GM18508 (cell line): ENCODE measurements at regions not wholly inside any gene's neighbourhood (a gene's known extent, or its start where the extent isn't known, plus 50 kb on each side); places are given as distances from the start of the nearest gene placed in this dataset.
A peak's percentile ranks its signal among the peaks of the same experiment; 100 is the strongest.

Source experiments
- ATAC-seq: cut with Tn5 transposase; IDR thresholded peaks from one replicate; pipeline ENCODE4 v1.9.1; 2021; ENCODE audit warnings: moderate number of reproducible peaks; ENCODE audit not compliant: insufficient read depth, unreplicated experiment

DNA sequence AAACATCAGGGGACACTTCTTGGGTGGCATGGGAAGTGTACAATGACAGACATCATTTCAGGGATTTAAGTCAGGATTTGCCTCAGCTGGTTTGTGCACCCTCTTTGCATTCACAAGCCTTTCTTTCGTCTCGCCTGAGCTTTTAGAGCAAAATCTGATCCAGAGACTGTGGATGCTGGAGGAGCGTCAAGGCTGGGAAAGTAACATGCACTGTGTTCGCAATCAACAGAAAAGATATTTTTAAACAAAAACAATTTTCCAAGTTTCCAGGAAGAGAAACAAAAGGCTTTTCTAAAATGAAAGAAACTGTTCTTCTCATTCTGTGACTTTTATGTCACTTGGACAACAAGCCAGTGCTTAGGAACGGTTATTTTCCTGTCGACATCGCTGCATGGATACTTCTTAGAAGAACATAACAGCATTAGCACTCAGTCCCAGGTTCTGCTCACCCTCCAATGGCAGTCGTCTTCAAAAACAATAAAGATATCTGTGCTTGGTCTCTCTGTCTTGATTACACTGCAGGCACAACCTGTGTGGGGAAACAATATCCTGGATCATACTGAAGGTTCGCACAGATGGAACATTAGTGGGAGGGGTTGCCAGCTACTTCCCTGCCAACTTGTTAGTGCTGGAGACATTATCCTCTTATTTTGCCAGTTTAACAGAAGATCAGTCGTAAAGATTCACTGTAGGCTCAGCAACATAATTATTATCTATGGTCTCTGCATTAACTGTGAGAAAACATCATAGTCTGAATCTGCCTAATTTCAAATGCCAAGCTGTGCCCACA, 403.3 kb upstream of the ATP2B1 start:
- no peak for ATAC-seq

DNA sequence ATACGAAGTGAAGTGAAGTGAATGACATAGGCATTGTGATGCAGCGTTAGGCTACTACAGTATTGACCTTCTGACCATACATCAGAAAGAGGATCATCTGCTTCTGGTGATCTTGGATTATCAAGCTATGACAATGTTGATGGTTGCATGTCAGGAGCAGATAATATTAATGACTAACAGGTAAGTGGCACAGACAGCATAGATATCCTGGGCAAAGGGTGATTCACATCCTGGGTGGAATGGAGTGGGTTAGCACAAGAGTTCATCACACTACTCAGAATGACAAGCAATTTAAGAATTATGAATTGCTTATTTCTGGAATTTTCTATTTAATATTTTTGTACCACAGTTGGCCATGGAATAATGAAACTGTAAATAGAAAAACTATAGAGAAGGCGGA, 397.9 kb upstream of the ATP2B1 start:
- ATAC-seq = no peak

DNA sequence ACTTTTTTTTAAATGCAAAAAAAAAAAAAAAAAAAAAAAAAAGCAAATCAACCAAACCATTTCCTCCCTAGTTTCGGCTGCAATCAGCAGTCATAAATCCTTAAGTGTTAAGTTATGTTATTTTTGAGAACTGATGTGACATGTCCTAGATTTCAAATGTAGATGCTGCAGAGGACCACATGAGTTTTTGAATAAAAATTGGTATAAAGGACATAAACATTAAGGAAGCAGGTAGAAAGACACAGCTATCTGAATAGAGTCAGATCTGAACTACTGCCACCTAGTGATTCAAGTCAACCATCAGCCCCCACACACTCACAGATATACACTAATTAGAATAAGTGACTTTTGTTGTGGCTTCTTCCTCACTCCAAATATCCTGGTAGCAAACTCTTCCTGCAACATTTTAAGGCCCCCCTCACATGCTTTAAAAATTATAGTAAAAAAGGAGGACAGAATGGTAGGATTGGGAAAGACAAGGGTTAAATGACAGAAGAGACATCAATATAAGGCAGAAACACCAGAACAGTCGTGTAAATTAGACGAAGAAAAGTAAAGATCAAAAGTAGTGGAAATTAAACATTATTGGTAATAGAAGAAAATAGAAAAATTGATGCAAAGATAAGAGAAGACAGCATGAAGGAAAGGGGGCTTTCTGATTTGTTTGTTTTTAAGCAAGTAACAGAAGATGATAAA, 394.5 kb upstream of the ATP2B1 start:
- ATAC-seq = peak; percentile 54

DNA sequence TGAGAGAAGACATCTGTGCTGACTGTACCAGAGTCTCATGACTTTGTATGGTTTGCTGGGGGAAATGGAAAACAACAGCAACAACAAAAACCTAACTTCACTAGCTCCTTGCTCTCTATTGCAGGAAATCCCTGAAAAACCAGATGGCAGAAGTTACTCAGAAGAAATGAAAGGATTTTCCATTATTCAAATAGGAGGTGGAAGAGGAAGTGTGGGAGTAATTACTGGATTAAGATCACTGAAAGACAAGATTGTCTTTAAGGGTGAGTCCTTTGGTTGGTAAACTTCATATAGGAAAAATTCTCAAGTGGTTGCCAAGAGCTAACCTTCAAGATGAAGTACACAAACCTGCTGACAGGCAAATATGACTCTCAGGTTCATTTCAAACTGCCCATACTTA, 391.9 kb upstream of the ATP2B1 start:
- ATAC-seq = no peak

DNA sequence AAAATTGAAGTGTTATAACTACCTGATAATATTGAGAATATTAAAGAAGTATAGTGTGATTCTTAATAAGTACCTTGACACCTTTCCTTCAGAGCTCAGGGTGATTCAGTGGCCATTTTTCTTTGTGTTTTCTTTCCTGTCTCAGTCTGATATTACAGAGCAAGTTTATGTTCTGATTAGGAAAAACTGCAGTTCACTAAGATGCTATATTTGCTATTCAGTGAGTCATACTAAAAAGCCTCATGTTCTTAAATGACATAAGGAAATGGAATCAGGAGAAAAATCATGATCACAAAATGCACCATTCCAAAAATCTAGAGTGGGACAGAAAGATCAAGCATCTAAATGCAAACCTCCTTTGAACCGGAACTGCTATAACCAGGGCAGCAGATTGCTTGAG, 390.6 kb upstream of the ATP2B1 start:
- no peak for ATAC-seq

DNA sequence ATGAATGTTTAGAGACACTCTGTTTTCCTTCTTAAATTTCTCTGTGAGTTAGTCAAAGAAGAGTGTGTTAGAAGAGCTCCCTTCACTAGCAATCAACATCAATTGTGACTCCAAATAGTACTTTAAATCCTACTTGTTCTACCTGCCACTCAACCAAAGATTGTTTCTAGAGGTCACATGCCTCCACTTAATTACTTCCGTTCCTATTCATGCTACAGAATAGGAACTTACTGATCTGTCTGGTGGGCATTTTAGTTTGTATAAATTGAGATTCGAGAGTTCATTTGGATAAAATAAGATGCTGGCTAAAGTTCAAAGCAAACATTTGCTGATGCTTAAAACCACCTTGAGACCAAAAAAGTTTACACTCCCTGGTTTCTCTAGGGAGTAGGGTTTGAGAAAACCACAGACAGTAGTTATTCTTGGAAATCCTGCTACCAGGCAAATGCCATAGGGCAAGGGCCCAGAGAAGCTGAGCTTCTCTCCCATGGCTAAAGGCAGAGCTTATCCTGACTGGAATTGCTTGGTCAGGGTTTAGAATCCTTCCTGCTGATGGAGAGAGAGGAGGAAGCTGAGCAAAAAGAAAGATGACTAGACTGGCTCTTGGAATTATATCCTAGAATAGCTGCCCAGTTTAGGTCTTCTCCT, 389.6 kb upstream of the ATP2B1 start:
- ATAC-seq = no peak

DNA sequence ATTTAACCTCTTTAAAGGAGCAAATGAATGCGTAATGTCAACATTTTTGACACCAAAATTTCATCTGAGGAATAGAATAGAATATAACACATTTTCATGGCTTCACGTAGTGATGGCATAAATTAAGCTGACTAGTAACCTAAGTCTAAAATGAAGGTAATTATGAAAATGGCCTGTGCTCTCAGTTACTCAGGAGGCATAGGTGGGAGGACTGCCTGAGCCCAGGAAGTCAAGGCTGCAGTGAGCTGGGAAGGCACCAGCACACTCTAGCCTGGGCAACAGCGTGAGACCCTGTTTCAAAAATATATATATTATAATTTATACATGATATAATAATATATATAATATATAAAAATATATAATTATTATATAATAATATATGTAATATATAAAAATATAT, 383.2 kb upstream of the ATP2B1 start:
- ATAC-seq = no peak

DNA sequence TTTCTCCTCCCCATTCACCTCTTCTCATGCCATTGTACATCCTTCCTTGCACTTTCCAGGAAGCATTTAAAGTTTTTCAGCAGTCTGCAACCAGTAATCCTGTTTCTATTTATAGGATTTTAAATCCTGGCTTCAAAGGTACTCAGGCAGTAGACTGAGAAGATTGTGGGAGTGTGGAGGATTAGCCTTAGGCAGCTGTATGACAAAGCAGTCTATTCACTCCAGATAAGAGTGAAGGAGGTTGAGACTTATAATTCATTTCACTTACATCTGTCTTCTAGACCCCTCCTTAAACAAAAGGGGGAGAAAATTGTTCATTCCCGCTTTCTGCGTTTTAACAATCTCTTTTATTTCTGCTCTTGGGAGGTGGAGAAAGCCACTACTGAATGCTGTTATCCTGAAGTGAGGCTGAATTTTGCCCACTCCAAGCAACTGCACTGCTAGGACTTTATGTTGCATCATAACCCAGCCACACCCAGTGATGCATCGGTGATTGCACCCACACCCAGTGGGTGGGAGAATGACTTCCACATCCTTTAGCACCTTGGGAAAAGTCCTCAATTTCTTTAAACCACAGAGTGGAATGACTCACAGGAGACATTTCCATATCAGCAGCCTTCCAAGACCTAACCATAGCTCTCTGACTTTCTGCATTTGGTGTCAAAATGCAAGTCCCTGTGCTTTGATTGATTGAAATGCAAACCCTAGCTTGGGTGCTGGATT, 382.5 kb upstream of the ATP2B1 start:
- ATAC-seq = no peak

DNA sequence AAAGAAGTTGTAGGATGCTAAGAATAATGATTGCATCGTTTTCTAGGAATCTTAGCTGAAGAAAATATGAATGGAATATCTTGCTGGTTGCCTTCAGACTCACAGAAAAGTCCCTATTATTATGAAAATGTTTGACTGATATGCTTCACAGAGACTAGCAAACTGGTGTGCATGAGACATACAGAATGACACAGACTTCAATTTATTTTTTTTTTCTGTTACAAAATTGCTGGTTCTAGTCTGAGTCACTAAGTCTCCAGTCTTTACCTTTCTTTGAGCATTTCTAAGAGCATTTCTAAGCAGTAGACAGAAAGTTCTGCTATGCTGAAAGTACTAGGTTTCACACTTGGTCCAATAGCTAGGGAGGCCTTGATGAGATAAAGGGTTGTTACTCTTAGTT, 377.6 kb upstream of the ATP2B1 start:
- ATAC-seq = no peak

DNA sequence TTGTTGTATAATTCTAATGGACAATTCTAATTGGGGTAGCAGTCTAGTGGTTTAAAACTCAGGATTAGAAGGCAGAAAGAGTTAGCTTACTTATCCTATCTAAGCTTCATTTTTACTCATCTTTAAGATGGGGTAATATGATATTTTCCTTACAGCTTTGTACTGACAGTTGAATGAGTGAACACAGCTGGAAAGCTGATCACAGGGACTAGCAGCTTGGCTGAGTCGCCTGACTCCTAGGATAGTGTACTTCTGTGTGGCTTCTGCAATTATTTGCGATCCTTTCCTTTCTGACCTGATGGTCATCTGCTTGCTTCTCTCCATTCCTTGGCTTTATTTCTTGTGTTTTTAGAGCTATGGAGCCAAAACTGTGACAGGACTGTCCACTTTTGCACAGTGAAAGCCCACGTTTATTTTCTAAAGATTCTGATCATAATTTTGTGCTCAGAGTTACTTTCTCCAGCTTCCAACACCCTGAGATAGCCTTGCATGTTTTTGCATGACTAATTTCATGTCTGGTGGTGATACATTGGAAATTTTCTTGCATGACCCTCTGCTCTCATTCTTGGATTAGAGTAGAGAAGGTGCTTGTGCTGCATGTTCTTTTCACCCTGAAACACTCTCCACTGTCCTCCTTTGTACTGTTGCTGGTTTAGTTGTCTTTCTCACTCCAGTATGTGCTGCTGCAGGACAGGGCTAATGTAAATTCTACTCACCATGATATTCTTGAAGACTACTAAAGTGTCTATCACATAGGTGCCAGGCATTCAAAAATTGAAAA, 377.0 kb upstream of the ATP2B1 start:
- no peak for ATAC-seq

DNA sequence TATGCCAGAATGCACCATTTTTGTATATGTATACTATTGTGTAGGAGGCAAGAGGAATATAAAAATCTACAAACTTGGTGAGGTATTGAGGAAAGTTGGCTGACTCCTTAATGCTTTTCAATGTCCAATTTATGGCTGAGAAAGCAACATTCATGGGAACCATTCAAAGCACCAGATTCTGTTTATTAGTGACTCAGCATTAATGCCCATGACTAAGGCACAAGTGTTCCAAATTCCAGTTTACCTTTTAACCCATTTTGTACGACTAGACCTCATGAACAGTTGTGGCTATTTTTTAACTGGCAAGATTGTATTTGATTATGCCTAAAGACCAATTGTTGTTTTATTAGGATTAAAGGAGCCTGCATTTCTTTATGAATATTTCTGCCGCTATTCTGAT, 375.4 kb upstream of the ATP2B1 start:
- ATAC-seq = no peak

DNA sequence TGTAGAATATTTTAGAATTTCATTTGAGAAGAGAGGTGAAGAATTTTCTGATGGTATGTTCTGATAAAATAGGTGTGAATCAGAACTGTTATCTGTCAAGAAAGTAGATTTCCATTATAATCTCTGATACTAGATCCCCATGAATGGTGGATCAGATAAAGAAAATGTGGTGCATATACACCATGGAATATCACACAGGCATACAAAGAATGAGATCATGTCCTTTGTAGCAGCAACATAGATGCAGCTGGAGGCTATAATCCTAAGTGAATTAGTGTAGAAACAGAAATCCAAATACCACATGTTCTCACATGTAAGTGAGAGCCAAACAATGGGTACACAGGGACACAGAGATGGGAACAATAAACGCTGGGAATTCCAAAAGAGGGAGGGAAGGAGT, 372.0 kb upstream of the ATP2B1 start:
- no peak for ATAC-seq

DNA sequence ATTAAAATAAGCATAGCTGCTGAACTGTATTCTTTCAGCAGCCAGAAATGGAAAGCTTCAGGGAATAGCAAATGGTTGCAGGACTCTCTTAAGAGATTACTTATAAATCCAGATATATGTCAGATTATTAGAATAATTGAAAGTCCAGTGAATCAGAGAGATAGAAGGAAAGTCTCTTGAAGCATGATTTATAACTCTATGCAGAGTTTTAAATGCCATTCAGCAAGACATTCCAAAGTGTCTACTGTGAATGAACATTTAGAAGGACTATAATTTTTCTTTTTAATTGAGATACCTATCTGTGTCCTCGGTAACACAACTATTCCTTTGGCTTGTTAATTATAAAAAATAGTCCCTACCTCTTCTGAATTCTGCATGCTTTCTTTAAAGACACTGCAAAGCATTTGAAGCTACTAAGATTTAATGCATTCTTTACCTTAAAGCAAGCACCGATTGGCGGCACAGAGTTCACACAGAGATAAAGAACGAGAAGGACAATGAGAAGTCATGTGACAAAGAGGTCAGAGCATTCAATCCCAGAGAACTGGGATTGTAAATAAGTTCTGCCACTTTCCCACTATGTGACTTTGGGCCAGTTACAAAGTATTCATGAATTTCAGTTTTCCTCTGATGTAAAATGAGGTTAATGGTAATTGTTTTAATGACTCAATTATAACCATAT, 371.0 kb upstream of the ATP2B1 start:
- ATAC-seq = no peak

DNA sequence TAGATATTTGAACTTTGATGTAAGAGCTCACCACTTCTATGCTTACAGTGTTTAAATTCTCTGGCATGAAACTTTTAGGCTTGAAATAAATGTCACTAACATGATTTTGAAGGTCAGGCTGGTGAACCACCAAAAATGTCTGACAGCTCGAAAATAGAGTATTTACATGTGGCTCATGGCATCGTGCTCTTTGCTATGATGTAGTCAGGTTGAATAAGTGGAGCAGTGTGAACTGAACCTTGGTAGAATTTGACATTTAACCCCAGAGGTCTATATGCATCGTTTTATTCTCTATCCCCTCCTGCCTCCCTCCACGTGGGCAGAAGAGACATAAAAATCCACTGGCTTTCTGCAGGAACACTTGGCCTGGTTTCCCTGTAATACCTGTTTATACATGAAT, 369.7 kb upstream of the ATP2B1 start:
- no peak for ATAC-seq

DNA sequence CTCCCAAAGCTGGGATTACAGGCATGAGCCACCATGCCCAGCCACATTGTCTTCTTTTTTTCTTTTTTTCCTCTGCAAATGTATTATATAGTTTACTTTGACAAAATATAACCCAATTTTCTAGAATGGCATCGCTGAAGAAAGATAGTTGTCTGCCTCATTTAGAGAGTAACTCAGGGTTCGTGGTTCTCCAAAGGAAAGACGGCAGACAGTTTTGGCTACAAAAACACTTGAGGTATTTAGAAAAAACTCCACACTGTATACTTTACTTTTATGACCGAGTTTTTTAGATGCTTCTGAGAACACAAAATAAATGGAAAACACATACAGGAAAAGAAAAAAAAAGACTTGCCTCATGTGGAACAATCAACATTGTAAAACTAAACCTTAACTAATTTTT, 369.1 kb upstream of the ATP2B1 start:
- no peak for ATAC-seq

DNA sequence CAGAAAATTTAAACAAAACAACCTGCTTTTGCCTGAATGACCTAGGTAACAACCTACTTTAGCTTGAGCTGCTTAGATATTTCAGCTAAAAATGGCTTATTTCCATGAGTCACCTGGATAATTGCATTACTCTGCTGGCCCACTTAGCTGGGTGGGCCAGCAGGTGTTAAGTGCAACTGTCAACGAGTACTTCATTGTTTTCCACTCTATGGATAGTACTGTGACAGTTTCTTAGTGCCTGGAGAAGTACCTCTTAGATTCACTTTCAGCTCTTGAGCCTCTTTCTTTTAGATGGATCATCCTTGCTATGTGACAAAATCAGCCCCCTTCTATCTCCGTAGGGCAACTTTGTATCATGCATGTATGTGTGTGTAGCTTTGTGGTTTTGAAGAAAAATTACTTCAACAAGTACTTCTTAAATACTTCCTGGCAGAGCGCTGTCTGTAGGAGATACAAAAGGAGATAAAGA, 368.2 kb upstream of the ATP2B1 start:
- no peak for ATAC-seq

DNA sequence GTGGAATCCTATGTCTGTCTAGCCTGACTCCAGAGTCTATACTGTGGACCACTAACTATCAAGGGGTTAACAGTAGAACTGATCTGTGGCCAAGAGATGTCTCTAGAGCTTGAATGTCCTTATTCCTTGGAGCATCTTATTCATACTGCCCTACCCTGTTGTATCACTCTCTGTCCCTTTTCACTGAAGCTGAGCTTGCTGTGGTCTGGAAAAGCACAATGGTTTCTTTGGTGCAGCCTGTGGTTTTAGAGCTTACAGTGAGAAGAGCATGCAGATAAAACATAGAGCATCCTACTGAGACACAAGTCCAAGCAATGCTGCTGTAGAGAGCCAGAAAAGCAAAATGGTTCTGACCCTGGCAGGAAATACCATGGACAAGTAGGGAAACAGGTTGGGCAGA, 367.0 kb upstream of the ATP2B1 start:
- ATAC-seq = no peak

DNA sequence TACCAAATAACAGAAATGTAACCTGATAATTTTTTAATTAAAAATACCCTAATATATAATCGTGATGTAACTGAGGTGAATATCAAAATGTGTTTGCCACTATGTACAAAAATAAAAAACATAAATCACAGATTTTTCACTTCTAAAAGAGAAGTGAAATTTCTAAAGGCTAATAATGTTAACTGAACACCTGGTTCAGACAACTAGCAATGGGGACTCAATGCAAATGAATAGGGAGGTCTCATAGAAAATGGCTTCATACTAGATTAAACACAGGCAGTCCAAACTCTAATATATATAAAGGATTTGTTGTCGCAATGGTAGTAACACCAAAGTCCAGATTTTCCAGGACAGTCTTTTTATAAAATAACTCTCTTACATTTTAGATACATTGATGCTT, 365.4 kb upstream of the ATP2B1 start:
- no peak for ATAC-seq

DNA sequence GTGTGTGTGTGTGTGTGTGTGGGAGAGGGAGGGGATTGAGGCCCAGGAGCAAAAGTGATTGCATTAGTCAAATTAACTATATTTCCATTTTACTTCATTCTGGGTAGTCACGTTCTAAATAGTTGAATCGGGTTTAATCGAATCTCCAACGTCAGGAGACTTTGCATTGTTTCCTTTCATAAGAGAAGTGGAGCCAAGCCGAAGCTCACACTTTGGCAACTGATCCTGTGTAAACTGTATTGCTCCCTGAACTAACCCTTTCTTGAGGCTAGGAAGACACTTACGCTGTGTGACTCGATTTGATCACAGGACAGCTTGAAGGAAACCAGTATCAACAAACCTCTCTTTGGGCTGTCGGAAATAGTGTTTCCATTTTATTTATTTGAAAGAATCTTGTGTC, 363.4 kb upstream of the ATP2B1 start:
- no peak for ATAC-seq

DNA sequence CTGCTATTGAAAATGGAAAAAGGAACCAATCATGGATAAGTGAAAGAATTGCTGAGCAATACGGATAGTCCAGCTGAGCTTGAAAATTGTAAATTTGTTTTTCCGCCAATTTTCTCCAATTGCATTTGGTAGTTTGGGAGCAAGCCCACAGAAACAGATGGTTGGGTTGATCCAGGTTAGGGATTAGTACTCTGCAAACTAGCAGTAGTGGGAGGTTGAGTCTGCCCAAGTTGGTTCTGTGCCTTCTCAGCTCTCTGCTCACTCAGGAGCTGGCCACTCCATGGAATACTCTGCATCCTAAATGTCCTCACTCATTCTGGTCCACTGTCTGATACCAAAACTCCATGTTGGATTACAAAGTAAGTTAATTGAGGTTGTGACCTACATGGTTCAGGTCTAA, 361.1 kb upstream of the ATP2B1 start:
- ATAC-seq = no peak
